Gastroesophageal sphincter (tissue), 3 donors: ENCODE measurements at regions not wholly inside any gene's neighbourhood (a gene's known extent, or its start where the extent isn't known, plus 50 kb on each side); places are given as distances from the start of the nearest gene placed in this dataset.

Experiments
- CTCF ChIP-seq, 4 experiments: fragments of 200-600 bp in 2 of 4; fragments of 450-650 bp in 2 of 4; sonication (generic) in 1 of 4; IDR thresholded peaks; one replicate each; pipeline ENCODE4 v1.5.1; 2017 to 2019; ENCODE audit warnings: antibody characterized with exemption in 4 of 4, mild to moderate bottlenecking in 2 of 4, moderate library complexity in 2 of 4
- POLR2A ChIP-seq, 2 donors: fragments of 450-650 bp; IDR thresholded peaks; one replicate each; pipeline ENCODE4 v1.6.1; 2017; ENCODE audit warnings: antibody characterized with exemption in 2 of 2, mild to moderate bottlenecking in 2 of 2, moderate library complexity in 1 of 2

DNA sequence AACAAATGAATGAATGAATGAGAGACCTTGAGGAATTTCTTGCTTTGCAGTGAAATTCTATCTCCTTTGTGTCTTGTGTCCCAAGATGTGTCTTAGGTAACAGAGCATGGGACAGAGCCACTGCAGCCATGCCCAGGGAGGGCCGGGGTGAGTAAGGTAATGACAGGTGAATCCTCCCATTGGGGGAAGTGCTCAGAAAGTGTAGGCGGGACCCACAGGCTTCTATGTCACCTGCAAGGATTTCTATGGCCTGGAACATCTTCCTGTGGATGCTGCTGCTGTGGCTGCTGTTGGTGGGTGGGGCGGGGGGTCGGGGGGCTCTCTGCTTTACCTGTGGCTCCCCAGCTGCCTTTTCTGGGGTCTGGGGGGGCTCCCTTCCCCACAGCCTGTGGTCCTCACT is 133.6 kb upstream of the IER5L start:
- TF ChIP-seq POLR2A (IDR thresholded peaks at IDR 0.05) (no peak), CTCF (IDR thresholded peaks at IDR 0.05) (no peak)
